HG03066 (cell line): ENCODE measurements at regions not wholly inside any gene's neighbourhood (a gene's known extent, or its start where the extent isn't known, plus 50 kb on each side); places are given as distances from the start of the nearest gene placed in this dataset.
"Not testable (repeated sequence)": the region's sequence is repeated elsewhere in the genome, so short reads cannot be mapped to it uniquely, and the experiment has no call there.

Experiments
- ATAC-seq: cut with Tn5 transposase; IDR thresholded peaks from one replicate; pipeline ENCODE4 v1.9.1; 2021; ENCODE audit warnings: low read depth; ENCODE audit not compliant: unreplicated experiment

DNA sequence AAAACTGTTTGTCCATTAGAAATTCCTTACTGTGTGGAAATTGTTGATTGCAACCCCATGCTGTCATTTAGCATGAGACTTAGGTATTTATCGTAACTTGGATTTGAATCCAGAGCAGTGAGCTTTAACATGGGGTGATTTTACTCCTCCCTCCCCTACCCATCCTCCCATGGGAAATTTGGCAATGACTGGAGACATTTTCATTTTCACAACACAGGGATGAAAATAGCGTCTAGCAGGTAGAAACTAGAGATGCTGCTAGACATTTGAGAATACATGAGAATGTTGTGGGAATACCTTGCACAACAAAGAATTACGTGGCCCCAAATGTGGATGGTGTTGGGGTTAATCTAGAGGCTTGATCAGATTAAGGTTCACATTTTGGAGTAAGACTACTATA lies 191.3 kb upstream of the MPDZ start:
- ATAC-seq, result no peak

GRCh38 chr9:13467157-13467556 lies 187.7 kb upstream of the MPDZ start:
- ATAC-seq, result no peak

DNA sequence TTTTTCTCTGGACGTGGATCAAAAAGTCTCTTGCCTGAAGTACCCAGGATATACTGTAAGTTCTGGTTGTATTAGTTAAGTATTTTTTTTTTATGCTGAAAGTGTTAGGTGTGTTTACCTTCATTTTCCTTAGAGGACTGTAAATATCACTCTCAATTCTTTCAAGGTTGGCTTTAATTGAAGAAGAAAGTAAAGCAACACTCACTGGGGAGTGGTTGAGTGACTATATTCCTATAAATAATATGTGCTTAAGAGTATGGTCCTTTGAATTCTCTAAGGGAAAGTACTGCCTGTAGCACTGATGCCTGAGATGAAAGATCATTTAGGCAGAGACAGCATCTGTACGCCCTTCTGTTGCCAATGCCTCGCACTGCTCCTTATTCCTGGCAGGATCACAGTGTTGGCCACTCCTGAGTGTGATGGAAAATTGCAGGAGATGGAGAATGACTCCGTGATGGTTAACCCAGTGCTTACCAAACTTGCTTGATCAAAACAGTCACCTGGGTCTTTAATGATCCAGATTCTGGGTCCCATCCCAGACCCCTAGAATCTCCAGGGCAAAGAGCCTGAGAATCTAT lies 182.0 kb upstream of the MPDZ start:
- ATAC-seq, result no peak

GRCh38 chr9:13459071-13459470 lies 179.6 kb upstream of the MPDZ start:
- ATAC-seq, result no peak

GRCh38 chr9:13457795-13458194 lies 178.3 kb upstream of the MPDZ start:
- no peak for ATAC-seq

GRCh38 chr9:13450723-13451122 lies 171.2 kb upstream of the MPDZ start:
- no peak for ATAC-seq

GRCh38 chr9:13448482-13448881 lies 169.0 kb upstream of the MPDZ start:
- no peak for ATAC-seq

- ATAC-seq, result no peak
Measured at GRCh38 chr9:13447843-13448422, 168.4 kb upstream of the MPDZ start.

DNA sequence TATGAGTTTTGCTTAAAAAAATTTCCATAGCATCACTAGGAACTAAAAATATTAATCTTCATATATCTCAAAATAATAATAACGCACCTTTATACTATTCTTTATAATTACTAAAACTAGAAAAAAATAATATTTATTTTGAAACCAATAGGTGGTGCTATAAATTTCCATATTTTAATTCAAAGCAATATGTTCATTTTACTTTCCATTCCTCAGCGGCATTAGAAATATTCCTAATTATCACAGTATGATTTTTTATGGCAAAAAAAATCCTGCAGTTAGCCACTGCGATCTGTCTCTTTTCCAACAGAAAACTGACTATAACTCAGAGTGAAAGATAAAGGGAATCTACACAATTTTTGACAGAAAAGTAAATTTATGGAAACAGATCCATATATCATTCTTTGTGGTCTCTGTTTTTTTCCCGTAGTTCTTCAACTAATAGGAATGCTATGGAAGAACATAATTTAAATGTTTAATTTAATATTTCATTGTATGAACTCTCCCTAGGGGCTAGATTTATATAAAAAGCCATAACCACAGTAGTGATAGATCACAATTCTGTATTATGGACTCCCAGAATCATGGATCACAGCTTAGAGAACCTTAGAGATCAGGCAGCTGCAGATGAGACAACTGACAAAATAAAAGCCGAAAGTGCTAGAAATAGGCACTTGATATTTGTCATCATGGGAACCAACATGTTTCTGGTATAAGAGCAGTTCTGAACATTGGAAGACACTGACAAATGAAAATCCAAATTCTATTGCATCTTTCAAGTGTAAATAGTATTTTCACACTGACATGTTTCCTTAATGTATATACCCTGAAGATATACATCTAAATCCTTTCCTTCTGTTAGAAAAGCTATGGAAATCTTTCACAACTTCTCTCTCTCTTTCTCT lies 167.7 kb upstream of the MPDZ start:
- ATAC-seq, result no peak

GRCh38 chr9:13446286-13446937 lies 166.9 kb upstream of the MPDZ start:
- no peak for ATAC-seq

DNA sequence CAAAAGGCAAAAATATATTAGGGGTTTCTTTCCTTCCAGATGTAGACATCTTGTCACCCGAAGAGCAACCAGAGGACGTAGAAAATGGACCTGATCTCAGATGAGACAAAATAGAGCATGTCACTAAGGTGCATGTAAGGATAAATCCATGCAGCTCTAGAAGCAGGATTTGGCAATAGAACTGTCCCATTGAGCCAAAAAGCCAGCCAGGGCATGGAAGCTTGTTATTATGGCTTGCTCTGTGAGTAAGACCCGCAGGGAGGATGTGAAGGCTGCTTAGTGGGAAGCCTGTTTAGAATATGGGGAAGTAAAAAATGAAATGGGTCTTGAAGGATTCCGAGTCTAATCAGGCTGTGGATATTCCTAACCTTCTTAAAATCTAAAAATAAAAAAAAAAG lies 165.6 kb upstream of the MPDZ start:
- ATAC-seq, result no peak

DNA sequence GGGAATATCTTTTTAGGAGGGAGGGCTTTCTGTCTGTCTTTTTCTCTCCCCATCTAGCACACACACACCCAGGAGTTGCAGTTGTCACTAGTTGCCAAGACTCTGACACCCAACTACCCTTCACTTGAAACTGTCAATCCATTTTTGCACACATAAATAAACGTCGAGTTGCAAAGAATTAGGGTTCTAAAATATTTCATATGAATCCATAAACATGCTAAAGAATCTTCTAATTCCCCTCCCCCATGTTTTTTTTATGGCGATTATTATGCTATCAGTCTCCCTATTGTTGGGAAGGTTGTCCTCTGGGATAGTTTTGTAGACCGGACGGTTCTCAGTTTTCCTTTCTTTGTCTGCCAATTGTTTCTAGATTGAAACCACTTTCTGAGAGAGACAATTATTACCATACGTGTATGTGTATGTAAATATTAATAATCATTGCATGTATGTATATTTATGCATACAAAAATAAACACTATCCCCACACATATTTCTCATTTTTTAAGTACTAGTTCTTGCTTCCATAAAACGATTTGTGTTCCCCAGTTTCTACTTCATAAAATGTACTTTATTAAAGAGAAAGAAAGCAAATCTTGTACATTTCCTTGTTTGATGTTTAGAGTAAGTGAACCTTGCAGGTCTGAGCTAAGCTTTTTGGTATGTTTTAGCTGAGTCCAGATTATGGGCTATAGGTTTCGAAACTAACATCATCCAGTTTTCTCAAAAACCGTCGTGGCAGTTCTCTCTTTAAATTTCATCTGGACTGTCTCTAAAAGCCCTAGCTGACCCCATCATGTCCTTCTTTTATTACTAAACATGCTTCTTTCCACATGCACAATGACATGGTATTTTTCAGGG lies 165.0 kb upstream of the MPDZ start:
- ATAC-seq, result no peak

GRCh38 chr9:13443346-13444244 lies 164.1 kb upstream of the MPDZ start:
- ATAC-seq, result no peak

DNA sequence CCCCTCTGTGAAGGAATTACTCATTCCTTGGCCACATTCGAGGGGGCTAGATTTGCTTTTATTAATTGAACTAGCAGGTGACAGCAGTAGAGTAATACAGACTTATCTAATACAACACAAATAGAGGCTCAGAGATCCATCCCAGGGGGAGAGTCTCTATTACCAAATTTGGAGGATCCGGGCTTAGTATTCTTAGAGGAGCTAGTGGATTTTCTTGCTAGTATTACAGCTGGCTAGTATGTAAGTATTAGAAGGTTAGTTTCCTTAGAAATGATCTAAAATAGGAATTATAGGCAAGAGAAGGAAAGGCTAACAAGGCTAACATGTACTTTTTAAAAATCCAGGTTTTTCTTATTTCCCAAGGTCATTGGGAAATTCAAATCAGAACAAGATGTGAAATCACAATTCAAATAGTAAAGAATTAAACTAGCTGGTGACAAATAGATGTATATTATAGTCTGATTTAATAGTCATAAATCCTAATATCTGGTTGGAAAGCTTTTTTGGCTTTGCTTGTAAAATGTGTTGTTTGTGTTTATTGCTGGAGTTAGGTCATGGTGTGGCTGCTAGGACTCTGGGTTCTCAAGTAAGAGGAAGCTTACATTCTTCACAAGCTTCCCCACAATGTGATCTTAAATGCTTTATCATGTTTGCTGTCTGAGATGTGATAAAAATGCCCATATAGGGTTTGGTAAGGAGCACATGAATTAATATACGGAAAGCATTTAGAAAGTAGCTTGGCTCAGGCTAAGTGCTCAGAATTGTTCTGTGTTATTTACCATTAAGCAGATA lies 160.4 kb upstream of the MPDZ start:
- no peak for ATAC-seq

- no peak for ATAC-seq
Measured at GRCh38 chr9:13437866-13438265, 158.4 kb upstream of the MPDZ start.

DNA sequence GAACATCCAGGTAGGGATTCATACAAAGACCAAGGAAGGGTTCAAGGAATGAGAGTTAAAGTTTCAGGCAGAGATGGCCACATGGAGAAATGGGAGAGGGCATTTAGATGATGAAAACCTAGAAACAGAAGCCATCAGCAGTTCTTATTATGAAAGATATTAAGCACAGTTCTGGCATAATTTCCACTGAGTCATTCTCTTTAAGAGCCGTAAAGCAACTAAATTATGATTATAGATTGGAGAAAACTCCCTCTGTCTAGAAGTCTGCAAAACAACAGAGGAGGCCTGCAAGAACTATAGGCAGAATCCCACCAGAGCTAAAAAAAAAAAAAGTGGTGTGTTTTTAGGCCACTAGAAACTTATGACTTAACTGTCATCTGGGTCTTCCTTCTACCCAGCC lies 157.1 kb upstream of the MPDZ start:
- ATAC-seq, result no peak

- not testable (repeated sequence) for ATAC-seq
Measured at GRCh38 chr9:13433453-13433852, 154.0 kb upstream of the MPDZ start.

DNA sequence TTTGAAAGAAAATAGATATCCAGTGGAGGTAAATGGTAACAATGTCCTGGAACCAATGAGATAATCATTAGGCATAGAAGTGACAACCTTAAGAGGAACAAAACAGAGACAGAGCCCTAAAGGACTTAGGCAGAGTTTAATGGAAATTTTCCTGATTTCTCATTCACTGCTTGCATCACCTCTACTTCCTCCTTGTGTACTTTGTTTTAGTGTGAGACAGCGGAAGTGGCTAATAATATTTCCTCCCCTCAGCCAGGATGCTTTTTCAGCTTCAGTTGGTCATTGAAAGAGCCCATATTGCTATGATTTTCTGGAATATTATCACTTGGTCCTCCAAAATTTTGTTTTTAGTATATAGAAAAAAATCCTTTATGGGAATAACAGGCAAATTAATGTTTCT lies 153.4 kb upstream of the MPDZ start:
- ATAC-seq, result no peak

GRCh38 chr9:13431692-13432091 lies 152.2 kb upstream of the MPDZ start:
- no peak for ATAC-seq
